VCaP (cell line): ENCODE measurements at regions not wholly inside any gene's neighbourhood (a gene's known extent, or its start where the extent isn't known, plus 50 kb on each side); places are given as distances from the start of the nearest gene placed in this dataset.

ENCODE experiments used
- H3K27ac ChIP-seq: fragments of 450-650 bp; 2 replicates; pipeline ENCODE4 v1.5.1; 2017
- CTCF ChIP-seq: fragments of 450-650 bp; conservative IDR thresholded peaks from 2 replicates; pipeline ENCODE4 v1.5.1; 2017; ENCODE audit warnings: mild to moderate bottlenecking, moderate library complexity

- no peak overlapping the region for H3K27ac ChIP-seq
- TF ChIP-seq CTCF, result no peak
Observed at GRCh38 chr1:193819376-193819775, 633.0 kb upstream of the B3GALT2 start.

- no peak overlapping the region for H3K27ac ChIP-seq
- no peak for TF ChIP-seq CTCF
Observed at GRCh38 chr1:193807208-193807607, 620.8 kb upstream of the B3GALT2 start.

GRCh38 chr1:193806079-193807048, 620.0 kb upstream of the B3GALT2 start:
- TF ChIP-seq CTCF, result no peak
- H3K27ac ChIP-seq, result no peak overlapping the region

- no peak for TF ChIP-seq CTCF
- H3K27ac ChIP-seq, result no peak overlapping the region
Observed at GRCh38 chr1:193799948-193800690, 613.7 kb upstream of the B3GALT2 start.

- TF ChIP-seq CTCF, result no peak
- no peak overlapping the region for H3K27ac ChIP-seq
Observed at GRCh38 chr1:193799371-193799770, 613.0 kb upstream of the B3GALT2 start.

GRCh38 chr1:193794239-193794638, 607.8 kb upstream of the B3GALT2 start:
- TF ChIP-seq CTCF, result no peak
- H3K27ac ChIP-seq, result peak overlapping the region; percentile 45

- no peak for TF ChIP-seq CTCF
- no peak overlapping the region for H3K27ac ChIP-seq
Observed at GRCh38 chr1:193791746-193792145, 605.3 kb upstream of the B3GALT2 start.
